Iris pigment epithelial cell (primary cell): ENCODE measurements at regions not wholly inside any gene's neighbourhood (a gene's known extent, or its start where the extent isn't known, plus 50 kb on each side); places are given as distances from the start of the nearest gene placed in this dataset.
A peak's percentile ranks its signal among the peaks of the same experiment; 100 is the strongest.

Experiments used
- DNase-seq: peaks from one replicate; pipeline ENCODE4 v3.0.0-alpha.2; 2011; ENCODE audit warnings: low read depth

- peak; percentile 93 for DNase-seq
These were observed 97.4 kb upstream of the RBMS3 start for GRCh38 chr3:29183346-29184087.

- peak; percentile 59 for DNase-seq
These were observed 95.2 kb upstream of the RBMS3 start for GRCh38 chr3:29185706-29186105.

- peak; percentile 97 for DNase-seq
These were observed 94.7 kb upstream of the RBMS3 start for GRCh38 chr3:29186131-29186599.

- peak; percentile 93 for DNase-seq
These were observed 93.7 kb upstream of the RBMS3 start for GRCh38 chr3:29186982-29187725.

GRCh38 chr3:29189328-29189727 is 91.5 kb upstream of the RBMS3 start:
- no peak for DNase-seq

- no peak for DNase-seq
These were observed 86.7 kb upstream of the RBMS3 start for GRCh38 chr3:29194139-29194538.

GRCh38 chr3:29195056-29195455 is 85.8 kb upstream of the RBMS3 start:
- peak; percentile 86 for DNase-seq

- DNase-seq: no peak
These were observed 79.3 kb upstream of the RBMS3 start for GRCh38 chr3:29201604-29202003.

GRCh38 chr3:29202378-29202777 is 78.5 kb upstream of the RBMS3 start:
- DNase-seq: peak; percentile 58

- DNase-seq: peak; percentile 42
These were observed 77.0 kb upstream of the RBMS3 start for GRCh38 chr3:29203851-29204250.

GRCh38 chr3:29207427-29207826 is 73.4 kb upstream of the RBMS3 start:
- no peak for DNase-seq

GRCh38 chr3:29212789-29213433 is 68.0 kb upstream of the RBMS3 start:
- DNase-seq: no peak

GRCh38 chr3:29214009-29214658 is 66.7 kb upstream of the RBMS3 start:
- no peak for DNase-seq

GRCh38 chr3:29215948-29216347 is 64.9 kb upstream of the RBMS3 start:
- peak; percentile 56 for DNase-seq

GRCh38 chr3:29226706-29227105 is 54.2 kb upstream of the RBMS3 start:
- peak; percentile 20 for DNase-seq

GRCh38 chr3:29227307-29227706 is 53.6 kb upstream of the RBMS3 start:
- no peak for DNase-seq
